Activated CD8-positive, alpha-beta memory T cell treated with anti-CD3 and anti-CD28 coated beads for 36 hours (primary cell): ENCODE measurements at regions not wholly inside any gene's neighbourhood (a gene's known extent, or its start where the extent isn't known, plus 50 kb on each side); places are given as distances from the start of the nearest gene placed in this dataset.

ENCODE experiments used
- CTCF ChIA-PET: fragments of 350-600 bp; sonication (Branson Sonifier 250); formaldehyde crosslinking; loops from one replicate; lab custom pipeline; 2021; ENCODE audit warnings: antibody characterized with exemption; lab: Charles Lee
- POLR2A ChIA-PET: fragments of 350-600 bp; sonication (Branson Sonifier 250); formaldehyde crosslinking; loops from one replicate; lab custom pipeline; 2021; ENCODE audit warnings: antibody characterized with exemption; lab: Charles Lee

DNA sequence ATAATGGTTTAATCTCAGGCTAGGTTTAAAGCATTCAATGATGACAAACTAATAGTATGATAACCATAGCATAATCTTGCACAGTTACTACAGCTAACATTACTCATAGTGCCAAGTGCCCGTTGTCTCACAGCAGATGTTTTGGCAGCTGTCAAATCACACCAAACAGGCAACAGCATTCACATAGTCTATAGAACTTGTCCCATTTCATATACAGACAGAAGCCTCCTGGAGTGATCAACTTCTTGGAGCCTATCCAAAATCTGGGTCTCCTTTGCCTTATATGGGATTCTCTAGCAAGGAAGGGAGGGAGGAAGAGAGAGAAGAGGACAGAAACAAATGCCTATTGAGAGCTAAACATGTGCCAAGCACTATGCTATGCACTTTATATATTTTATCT is 250.6 kb upstream of the ZP4 start:
- ChIA-PET POLR2A (no interaction called here), CTCF (no interaction called here)

DNA sequence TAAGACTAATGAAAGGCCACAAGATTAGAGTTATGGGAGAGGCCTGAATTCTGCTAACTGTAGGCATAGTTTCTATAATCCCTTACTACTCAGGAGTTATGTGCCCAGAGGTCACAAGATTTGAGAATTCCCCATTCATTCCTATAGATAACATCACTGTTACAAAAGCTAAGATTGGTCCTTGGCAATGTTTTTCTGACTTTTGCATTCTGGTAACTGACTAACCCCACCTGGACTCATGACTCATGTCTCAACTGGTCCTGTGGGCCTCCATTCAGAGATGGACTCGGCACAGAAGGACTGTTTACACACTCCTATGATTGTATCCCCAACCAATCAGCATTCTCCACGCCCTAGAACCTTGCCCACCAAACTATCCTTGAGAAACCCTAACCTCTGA is 249.0 kb upstream of the ZP4 start:
- ChIA-PET POLR2A (no interaction called here), CTCF (no interaction called here)

DNA sequence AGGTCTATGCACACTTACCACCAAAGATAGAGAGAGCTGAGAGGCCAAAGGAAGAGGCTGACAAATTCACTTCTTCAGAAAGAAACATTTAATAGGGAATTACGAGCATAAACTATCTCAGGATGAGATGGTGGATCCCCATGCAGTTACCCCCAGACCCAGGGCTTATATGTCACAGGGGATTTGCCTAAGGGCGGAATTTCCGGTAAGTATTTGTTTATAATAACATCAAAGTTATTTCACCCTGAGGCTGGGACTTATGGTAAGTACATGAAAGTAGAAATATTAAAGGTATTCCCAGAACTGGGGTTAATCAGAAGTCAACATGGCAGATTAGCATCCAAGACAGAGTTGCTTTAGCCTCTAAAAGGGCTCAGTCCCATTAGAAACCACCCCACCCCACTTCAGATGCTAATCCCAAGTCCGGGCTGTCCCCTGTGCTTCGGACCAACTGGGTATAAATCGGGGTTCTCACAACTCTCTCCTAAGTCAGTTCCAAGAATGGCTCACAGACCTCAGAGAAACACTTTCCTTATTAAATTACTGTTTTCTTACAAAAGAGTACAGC is 247.4 kb upstream of the ZP4 start:
- ChIA-PET POLR2A (no interaction called here), CTCF (no interaction called here)

DNA sequence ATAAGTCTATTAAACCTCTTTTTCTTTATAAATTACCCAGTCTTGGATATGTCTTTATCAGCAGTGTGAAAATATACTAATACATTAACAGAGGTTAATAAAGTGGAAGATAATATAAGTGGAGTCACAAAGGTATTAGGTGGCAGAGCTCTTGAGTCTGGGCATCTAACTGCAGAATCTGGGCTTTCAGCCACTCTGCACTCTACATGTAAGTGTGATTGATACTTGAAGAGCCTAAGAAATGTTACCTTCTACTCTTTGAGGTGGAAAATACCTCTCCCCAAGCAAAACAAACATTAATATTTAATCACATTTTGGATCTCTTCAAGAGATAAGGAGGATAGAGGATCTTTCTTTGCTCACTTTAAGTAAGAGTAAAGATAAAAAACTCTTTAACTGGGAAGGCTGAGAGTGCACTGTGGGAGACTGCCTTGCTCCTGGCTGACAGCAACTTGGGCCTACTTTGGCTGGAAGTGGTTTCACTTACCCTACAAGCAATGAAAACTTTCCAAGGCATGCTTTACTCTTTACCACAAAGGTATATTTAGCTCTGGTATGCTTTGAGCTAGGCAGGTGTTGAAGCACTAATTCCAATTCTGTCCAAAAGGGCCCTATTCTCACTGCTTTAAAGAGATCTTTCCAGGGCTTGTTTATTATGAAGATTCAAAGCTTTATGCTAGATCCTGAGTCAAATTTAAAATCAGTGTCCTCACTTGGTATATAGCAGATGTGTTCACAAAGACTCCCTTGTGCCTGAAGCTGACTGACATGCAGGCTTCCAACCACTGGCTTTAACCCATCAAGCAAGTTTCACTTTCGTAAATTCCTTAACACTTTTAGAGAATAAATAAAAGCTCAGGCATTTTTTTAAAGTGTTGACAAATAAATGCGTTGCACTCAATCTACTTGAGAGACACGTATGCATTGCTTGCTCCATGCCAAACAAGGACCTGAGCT is 245.3 kb upstream of the ZP4 start:
- ChIA-PET CTCF (no interaction called here), POLR2A (no interaction called here)

DNA sequence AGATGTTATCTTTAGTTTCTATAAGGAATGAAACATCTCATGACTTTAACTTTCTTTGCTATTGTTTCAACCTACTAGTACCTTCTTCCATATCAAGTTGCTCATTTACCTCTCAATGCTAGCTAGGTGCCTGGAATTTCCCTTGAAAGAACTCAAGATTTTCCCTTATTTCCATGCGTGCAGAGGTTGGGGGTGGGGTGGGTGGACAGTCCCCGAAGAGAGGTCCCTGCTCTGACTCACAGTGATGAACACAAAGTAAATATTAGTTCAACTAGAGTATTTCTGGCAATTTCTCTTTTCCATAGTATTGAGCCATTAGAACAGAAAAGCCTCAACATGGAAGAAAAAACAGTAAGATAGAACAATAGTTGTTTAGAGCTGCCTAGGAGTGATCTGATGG is 239.0 kb upstream of the ZP4 start:
- CTCF ChIA-PET: no interaction called here
- POLR2A ChIA-PET: no interaction called here

DNA sequence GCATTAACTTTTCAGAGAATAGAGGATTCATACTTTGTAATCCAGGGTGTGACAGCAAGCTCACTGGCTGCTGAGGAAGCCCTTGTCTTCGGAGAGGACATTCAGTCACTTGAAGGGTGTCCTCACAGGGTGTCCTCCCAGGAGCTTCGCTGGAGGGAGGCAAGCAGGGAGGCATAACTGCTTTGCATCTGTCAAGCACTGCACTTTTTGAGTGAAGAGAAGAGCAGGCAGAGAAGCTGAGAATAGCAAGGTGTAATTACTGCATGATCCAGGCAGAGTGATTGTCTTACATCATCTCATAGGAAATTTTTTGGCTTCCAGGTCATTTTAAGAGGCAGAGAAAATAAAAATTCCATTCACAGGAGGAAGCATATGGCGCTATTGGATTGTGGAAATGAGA is 232.5 kb upstream of the ZP4 start:
- CTCF ChIA-PET: no interaction called here

DNA sequence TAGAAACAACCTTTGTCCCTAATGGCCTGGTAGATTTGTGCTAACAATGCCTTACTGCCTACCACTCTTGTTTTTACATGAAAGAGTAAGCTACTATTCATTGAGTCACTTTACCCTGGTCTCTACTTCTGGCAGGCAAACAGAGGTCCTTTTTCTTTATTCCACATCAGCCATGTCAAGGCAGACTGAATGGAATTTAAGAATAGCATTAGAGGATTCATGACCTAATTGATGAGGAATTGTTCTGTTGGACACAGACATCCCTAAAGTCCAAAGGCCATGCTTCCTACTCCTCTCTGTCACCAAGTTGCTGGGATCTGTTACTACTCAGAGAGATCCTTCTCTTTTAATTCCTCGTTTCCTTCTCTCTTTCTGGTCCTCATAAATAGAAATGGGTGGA is 229.1 kb upstream of the ZP4 start:
- ChIA-PET CTCF (no interaction called here), POLR2A (no interaction called here)

More for the DNA sequence above, 232.5 kb upstream of the ZP4 start:
- POLR2A ChIA-PET: no interaction called here

DNA sequence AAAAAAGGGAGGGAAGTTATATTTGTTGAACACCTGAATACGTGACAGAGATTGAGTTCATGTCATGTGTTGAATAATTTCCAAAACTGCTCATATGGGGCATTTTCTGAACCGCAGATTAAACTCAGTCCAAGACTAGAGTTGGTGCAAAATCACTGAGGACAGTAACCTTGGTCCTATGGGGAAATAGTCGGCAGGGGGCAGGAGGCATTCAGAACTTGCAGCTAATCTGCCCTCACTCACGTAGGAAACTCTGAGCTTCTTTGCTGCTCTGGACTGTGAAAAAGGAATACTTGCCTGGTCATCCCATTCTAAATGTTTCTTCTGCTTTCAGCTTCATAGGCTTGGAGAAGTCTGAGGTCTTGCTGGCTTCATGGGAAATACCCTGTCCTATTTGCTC is 228.3 kb upstream of the ZP4 start:
- CTCF ChIA-PET: no interaction called here

DNA sequence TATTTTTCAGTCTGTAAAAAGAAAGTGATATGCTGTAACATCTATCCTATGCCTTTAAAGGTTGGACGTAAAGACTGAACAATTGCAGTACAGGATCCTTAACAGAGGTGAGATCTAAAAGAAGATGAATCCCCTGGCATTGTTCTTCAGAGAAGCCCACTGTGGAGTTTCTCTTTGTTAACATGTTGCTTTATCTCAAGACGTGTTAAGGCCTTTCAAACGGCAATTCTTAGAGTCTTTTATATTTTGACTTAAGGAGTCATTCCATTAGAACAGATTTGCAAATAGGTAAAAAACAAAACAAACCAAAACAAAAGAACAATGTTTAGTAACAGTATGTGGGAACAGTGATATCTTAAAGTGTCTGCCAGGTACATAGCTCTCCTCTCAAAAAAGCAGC is 225.1 kb upstream of the ZP4 start:
- CTCF ChIA-PET: no interaction called here
- POLR2A ChIA-PET: no interaction called here

More for the DNA sequence above, 228.3 kb upstream of the ZP4 start:
- POLR2A ChIA-PET: no interaction called here

DNA sequence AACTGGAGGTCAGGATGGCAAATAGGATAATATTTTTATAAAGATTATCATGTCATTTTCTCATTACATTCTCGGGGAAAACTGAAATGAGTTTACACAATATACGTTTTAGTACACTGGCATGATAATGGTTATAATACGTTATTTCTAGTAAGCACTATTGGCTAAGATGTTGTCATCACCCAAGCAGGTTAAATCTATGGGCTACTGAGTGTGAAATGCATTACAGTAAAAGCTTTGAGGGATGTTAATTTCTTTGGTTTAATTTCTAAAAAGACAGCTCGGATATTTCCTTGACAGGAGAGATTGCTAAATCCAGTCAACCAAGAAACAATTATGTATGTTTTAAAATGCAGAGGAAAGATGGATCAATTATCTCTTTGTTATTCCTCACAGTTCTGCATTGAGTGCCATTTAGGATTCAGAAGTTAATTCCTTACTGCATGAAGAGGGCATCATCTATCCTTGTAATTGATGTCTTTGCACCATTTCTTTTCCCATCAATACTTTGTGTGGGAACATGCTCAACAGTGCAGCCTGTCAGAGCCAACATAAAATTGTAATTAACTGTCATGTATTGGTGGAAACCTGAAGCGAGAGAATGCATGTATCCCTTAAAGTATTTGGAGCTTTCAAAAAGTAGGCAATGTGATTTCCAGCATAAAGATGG is 222.4 kb upstream of the ZP4 start:
- CTCF ChIA-PET: interaction anchor here (0.6 kb wide), 1 partner anchor 840 kb away, joined by 3 read pairs; no protein-coding TSS in a partner anchor
- POLR2A ChIA-PET: no interaction called here

DNA sequence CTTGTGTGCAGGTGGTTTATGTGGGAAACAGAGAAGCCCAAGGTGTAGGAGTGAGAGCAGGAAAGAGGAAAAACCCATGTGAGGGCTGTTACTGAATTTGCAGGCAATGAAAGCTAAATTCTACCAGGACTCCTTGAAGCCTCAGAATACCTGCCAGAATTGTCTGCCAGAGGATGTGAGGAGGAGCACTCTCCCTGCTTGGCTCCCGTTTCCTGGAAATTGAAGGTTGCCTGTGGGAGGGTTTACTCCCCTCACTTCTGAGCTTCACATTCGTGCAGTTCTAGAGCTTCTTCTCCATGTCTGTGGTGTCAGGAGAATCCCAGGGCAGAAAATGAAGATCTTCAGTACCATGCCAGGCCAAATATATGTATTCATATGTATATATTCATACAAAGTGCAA is 220.8 kb upstream of the ZP4 start:
- POLR2A ChIA-PET: no interaction called here
- CTCF ChIA-PET: no interaction called here

DNA sequence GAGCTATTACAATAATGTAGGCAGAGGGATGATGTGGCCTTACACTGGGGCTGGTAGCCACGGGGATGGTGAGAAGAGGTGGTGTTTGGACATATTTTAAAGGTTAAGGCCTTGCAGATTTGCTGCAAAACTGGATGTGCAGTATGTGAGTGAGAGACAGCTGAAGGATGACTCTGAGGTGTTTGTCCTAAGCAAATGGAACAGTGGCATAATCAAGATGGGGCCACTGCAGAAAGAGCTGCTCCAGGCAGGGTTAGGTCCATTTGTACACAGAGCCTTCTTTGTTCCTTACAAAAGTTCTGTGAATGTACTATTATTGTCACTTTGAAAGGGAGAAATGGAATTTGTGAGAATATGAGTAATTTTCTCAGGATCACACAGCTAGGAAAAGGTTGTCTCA is 220.4 kb upstream of the ZP4 start:
- CTCF ChIA-PET: no interaction called here

DNA sequence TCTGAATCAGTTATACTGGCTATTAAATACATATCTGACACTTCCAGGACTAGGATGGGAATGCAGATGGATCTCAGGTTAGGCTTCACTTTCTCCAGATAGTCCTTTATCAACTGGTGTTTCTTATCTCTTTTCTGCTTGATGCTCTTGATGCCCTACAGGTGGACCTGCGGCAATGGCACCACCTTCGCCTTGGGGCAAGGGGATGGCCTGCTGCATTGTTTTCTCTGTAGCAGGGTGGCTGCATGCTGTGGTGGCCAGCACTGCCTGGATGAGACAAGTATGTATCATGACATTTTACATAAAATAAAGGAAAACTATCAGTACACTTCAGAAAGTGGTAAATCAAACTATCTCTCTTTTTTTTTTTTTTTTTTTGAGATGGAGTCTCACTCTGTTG is 217.7 kb upstream of the ZP4 start:
- ChIA-PET POLR2A (no interaction called here), CTCF (no interaction called here)

More for the DNA sequence above, 220.4 kb upstream of the ZP4 start:
- POLR2A ChIA-PET: no interaction called here

DNA sequence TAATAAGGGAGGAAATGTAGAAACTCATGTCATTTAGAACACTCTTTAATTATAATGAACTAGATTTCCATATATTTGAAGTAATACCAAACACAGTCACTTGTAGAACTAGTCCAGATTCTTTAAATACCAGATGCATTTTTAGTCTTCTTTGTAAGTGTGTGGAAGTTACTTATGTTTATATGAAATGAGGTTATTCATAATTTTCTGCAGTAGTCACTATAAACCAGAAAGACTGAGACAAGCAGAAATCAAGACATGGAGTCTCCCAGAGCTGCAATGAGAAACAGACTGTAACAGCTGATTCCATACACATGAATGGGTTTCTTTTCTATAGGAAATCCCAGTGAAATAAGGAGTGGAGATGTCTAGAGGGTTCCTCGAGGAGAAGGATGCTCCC is 216.6 kb upstream of the ZP4 start:
- ChIA-PET POLR2A (no interaction called here), CTCF (no interaction called here)

DNA sequence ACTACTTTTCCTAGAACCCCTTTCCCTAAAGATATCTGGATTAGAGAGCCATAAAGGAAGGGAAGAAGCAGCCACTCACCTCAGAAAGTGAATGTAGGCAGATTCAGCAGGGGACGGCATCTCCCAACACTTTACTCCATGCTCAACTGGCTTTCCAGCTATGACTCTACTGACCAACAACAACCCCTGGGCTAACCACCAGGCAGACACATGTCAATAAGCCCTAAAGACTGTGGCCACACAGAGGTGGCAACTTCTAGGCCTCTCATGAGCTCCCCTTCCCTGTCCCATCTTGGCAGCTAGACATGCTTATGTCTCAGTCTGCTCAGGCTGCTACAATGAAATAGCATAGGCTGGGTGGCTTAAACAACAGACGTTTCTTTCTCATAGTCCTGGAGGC is 214.0 kb upstream of the ZP4 start:
- ChIA-PET CTCF (no interaction called here), POLR2A (no interaction called here)

DNA sequence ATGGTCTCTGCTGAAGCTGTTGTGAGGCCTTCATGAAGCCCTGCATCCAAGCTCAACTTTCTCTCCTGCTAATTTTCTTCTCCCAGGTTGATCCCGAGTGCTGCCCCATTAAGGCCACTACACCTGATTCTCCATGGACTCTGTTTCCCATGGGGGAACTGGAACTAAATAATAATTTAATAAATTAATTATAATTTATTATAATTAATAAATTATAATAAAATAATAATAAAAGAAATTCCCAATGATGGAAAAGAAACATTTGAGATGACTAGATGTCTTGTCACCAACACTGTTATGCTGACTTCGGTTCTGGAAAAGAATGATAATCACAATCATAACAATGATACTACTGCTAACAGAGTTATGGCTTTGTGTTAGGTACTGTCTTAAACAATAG is 211.2 kb upstream of the ZP4 start:
- CTCF ChIA-PET: no interaction called here
- POLR2A ChIA-PET: no interaction called here

DNA sequence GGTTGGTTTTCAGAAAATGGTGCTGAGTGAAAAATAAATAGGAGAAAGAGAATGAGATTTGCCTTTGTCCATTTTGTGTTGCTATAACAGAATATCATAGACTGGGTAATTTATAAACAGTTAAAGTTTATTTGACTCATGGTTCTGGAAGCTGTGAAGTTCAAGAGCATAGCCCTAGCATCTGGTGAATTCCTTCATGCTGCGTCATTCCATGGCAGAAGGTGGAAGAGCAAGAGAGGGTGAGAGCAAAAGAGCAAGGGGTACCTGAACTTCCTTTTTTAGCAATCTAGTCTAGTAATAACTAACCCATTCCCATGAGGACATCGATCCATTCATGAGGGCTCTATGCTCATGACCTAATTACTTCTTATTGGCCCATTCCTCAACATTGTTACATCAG is 209.1 kb upstream of the ZP4 start:
- ChIA-PET CTCF (no interaction called here), POLR2A (no interaction called here)

DNA sequence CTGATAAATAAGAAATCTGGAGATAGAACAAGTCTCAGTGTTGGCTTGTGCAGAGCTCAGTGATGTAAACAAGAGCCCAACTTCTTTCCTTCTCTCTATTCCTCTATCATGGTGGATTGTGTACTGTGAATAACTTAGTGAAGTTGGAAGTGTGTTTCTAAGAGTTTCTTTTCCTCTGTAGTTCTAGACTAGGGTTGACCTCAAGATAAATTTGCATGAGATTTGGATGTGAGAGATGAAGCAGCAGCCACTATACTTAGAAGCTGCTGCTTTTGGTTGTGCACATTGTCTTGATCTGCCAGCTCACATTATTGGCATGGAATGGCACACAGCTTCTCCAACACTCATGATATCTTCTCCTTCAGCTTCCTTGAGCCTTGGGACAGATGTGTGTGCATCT is 198.9 kb upstream of the ZP4 start:
- ChIA-PET CTCF (no interaction called here), POLR2A (no interaction called here)

DNA sequence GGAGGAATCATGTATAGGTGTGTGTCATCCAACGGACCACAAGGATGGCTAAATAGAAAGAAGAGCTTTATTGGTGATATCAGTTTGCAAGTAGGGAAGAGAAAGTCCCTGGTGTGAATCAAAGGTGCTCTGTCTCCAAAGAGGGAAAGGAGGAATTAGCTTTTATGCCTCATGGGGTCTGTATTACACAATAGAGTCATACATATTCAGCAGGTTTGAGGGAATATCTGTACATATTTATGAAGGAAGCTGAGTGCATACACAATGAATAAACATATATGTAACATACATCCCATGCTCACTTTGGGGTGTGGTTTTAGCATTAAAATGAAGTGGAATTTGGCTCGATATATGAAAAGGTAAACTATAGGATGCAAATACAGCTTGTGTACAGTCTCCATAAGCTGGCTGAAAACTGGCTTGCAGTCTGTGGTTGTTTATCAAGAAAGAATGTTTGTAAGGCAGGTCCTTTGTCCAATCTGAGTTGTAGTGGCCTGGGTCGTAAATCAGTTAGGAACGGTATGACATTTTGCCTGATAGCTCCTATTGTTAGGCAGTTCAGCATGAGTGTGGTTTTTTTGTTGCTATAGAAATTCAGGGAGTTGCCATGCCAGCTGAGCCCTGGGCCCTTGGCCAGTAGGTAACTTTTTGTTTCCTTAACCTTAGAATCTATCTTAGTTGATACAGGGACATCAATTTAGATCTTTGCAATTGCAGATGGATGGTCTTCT is 198.0 kb upstream of the ZP4 start:
- ChIA-PET POLR2A (no interaction called here), CTCF (no interaction called here)

DNA sequence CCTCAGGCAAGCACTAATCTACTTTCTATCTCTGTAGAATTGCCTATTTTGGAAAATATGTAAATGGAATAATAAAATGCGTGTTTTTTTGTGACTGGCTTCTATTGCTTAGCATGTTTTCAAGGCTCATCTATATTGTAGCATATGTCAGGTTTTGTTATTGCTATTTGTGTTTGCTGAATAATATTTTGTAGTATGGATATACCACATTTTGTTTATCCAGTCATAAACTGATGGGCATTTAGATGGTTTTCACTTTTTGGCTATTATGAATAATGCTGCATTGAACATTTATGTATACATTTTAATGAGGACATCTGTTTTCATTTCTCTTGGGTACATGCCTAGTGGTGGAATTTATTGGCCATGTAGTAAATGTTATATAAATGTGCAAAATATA is 183.3 kb upstream of the ZP4 start:
- CTCF ChIA-PET: no interaction called here
- POLR2A ChIA-PET: no interaction called here
